Neural crest cell (in vitro differentiated cells): ENCODE measurements at regions not wholly inside any gene's neighbourhood (a gene's known extent, or its start where the extent isn't known, plus 50 kb on each side); places are given as distances from the start of the nearest gene placed in this dataset.

ENCODE experiments used
- DNase-seq: peaks from one replicate; pipeline ENCODE4 v3.0.0; 2021; ENCODE audit warnings: low read depth, mixed read lengths, low spot score
- H3K27ac Mint-ChIP-seq: one replicate; pipeline ENCODE4 v1.8.0; 2021; ENCODE audit warnings: mild to moderate bottlenecking, mixed read lengths; ENCODE audit not compliant: unreplicated experiment
- H3K27me3 Mint-ChIP-seq: 2 replicates; pipeline ENCODE4 v1.8.0; 2021; ENCODE audit warnings: low read depth, mild to moderate bottlenecking, mixed read lengths
- H3K36me3 Mint-ChIP-seq: 2 replicates; pipeline ENCODE4 v1.8.0; 2021; ENCODE audit warnings: low read depth, mild to moderate bottlenecking, mixed read lengths
- H3K4me1 Mint-ChIP-seq: 2 replicates; pipeline ENCODE4 v1.8.0; 2021; ENCODE audit warnings: mixed read lengths
- H3K4me3 Mint-ChIP-seq: one replicate; pipeline ENCODE4 v1.8.0; 2021; ENCODE audit warnings: mild to moderate bottlenecking, mixed read lengths
- H3K9me3 Mint-ChIP-seq: 2 replicates; pipeline ENCODE4 v1.8.0; 2021; ENCODE audit warnings: mixed read lengths
- TF ChIP-seq, protein P1 (sequence below): fragments of 200-600 bp; sonication (generic); conservative IDR thresholded peaks from 2 replicates; pipeline ENCODE4 v1.5.0; 2021; ENCODE audit warnings: antibody characterized with exemption, mild to moderate bottlenecking

- H3K27ac Mint-ChIP-seq = no peak overlapping the region
- H3K4me3 Mint-ChIP-seq = no peak overlapping the region
- no peak for DNase-seq
- no peaks in the 10 kb centered on the region for H3K9me3 Mint-ChIP-seq
- peaks cover 29% of the 10 kb centered on the region for H3K4me1 Mint-ChIP-seq
- peaks cover 10% of the 10 kb centered on the region for H3K36me3 Mint-ChIP-seq
- H3K27me3 Mint-ChIP-seq = peaks cover 7% of the 10 kb centered on the region
- TF ChIP-seq, protein P1, sequence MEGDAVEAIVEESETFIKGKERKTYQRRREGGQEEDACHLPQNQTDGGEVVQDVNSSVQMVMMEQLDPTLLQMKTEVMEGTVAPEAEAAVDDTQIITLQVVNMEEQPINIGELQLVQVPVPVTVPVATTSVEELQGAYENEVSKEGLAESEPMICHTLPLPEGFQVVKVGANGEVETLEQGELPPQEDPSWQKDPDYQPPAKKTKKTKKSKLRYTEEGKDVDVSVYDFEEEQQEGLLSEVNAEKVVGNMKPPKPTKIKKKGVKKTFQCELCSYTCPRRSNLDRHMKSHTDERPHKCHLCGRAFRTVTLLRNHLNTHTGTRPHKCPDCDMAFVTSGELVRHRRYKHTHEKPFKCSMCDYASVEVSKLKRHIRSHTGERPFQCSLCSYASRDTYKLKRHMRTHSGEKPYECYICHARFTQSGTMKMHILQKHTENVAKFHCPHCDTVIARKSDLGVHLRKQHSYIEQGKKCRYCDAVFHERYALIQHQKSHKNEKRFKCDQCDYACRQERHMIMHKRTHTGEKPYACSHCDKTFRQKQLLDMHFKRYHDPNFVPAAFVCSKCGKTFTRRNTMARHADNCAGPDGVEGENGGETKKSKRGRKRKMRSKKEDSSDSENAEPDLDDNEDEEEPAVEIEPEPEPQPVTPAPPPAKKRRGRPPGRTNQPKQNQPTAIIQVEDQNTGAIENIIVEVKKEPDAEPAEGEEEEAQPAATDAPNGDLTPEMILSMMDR = no peak
These were observed 75.2 kb downstream of the HFE start for GRCh38 chr6:26162399-26162798.

DNA sequence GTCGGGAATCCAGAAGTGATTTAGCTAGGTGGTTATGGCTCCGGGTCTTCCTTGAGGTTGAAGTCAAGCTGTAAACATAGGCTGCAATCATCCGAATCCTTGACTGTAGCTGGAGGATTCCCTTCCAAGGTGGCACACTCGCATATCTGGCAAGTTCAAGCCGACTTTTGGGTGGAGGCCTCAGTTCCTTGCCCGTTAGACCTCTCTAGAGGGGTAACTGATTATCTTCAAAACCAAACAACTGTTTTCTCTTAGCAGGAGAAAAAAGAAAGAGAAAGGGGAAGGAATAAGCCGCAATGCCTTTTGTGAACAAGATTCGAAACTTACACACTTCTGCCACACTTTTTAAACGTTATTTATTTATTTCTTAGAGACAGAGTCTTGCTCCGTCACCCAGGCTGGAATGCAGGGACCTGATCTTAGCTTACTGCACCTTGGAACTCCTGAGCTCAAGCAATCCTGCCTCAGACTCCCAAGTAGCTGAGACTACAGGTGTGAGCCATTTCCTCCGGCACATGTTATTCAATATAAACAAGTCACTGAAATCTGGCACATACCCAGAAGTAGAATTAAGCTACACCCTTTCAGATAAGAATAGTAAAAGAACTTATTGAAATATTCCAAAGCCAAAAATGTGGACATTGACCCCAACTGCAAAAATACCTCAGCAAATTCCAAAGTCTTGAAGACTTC lies 76.3 kb downstream of the HFE start:
- Mint-ChIP-seq H3K36me3 (peaks cover 7% of the 10 kb centered on the region), H3K27ac (no peak overlapping the region), H3K27me3 (no peaks in the 10 kb centered on the region), H3K4me1 (peaks cover 20% of the 10 kb centered on the region), H3K9me3 (no peaks in the 10 kb centered on the region), H3K4me3 (peak overlapping the region; percentile 67)
- TF ChIP-seq, protein P1 = no peak
- no peak for DNase-seq

DNA sequence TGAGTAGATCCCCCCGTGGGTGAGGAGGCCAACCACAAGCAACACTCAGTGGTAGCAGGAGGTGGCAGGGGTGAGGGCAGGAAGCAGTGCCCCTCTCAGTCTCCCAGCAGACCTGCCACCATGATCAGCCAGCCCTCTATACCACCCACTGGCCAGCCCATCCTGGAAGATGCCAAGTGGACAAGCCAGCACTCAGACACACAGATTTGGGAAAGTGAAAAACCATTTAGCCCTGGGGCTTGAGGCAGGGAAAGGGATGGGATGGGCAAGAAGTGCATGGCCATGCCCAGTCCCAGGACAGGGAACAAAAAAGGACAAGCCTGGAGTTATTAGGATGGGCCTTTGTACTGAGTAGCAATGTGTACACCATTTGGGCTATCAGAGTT lies 76.9 kb downstream of the HFE start:
- H3K36me3 Mint-ChIP-seq = peaks cover 7% of the 10 kb centered on the region
- TF ChIP-seq, protein P1 = no peak
- H3K4me3 Mint-ChIP-seq = no peak overlapping the region
- H3K27ac Mint-ChIP-seq = no peak overlapping the region
- DNase-seq = no peak
- peaks cover 20% of the 10 kb centered on the region for H3K4me1 Mint-ChIP-seq
- H3K27me3 Mint-ChIP-seq = no peaks in the 10 kb centered on the region
- H3K9me3 Mint-ChIP-seq = no peaks in the 10 kb centered on the region

DNA sequence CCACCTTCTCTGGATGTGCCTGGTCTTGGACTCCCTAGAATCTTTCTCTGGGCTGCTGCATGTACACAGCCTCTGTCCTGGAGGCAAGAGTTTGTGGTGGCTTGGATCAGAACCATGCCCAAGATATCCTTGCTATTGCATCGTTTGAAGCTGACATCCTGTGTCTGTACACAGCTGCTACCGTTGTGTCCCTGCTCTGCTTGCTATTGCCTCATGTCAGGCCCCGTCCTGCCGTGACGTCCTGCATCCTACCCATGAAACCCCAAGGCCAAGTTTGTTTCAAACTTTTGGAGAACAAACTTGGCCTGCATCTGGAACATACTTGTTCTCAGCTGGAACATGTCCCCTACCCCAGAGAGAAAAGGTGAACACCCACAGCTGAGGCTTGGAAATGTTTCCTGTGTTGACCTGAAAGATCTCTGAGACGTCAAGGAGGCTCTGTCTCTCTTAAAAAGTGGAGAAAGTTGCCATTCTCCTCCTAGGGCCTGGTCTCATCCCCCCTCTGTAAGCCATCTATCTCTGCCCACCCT lies 78.1 kb downstream of the HFE start:
- no peaks in the 10 kb centered on the region for H3K9me3 Mint-ChIP-seq
- H3K36me3 Mint-ChIP-seq = peaks cover 4% of the 10 kb centered on the region
- H3K4me1 Mint-ChIP-seq = peaks cover 9% of the 10 kb centered on the region
- no peaks in the 10 kb centered on the region for H3K27me3 Mint-ChIP-seq
- TF ChIP-seq, protein P1 = no peak
- no peak overlapping the region for H3K27ac Mint-ChIP-seq
- no peak for DNase-seq
- H3K4me3 Mint-ChIP-seq = peak overlapping the region; percentile 77

- Mint-ChIP-seq H3K27me3 (no peaks in the 10 kb centered on the region), H3K36me3 (no peaks in the 10 kb centered on the region), H3K27ac (no peak overlapping the region), H3K4me1 (peaks cover 33% of the 10 kb centered on the region), H3K4me3 (peak overlapping the region; percentile 91), H3K9me3 (no peaks in the 10 kb centered on the region)
- TF ChIP-seq, protein P1 = no peak
- DNase-seq = no peak
These were observed 83.0 kb downstream of the HFE start for GRCh38 chr6:26170181-26170580.
